H9 (cell line): ENCODE measurements at regions not wholly inside any gene's neighbourhood (a gene's known extent, or its start where the extent isn't known, plus 50 kb on each side); places are given as distances from the start of the nearest gene placed in this dataset.

ENCODE experiments used
- DNase-seq: peaks from one replicate; pipeline ENCODE4 v3.0.0-alpha.2; 2017
- H2AFZ ChIP-seq: one replicate; pipeline ENCODE4 v1.6.1; 2013; ENCODE audit warnings: mild to moderate bottlenecking, low read length, control low read depth, moderate library complexity
- H2AK5ac ChIP-seq: 2 replicates; pipeline ENCODE4 v1.6.1; 2013; ENCODE audit warnings: low read length, control low read depth, mixed read lengths; ENCODE audit not compliant: insufficient read length
- H2BK120ac ChIP-seq: one replicate; pipeline ENCODE4 v1.6.1; 2013; ENCODE audit warnings: low read depth, mild to moderate bottlenecking, low read length, control low read depth, inconsistent platforms; ENCODE audit not compliant: poor library complexity, severe bottlenecking
- H2BK12ac ChIP-seq: 2 replicates; pipeline ENCODE4 v1.6.1; 2013; ENCODE audit warnings: low read length, control low read depth, mixed read lengths, low read depth; ENCODE audit not compliant: insufficient read length
- H2BK15ac ChIP-seq: 2 replicates; pipeline ENCODE4 v1.6.1; 2013; ENCODE audit warnings: low read depth, low read length, control low read depth
- H2BK20ac ChIP-seq: one replicate; pipeline ENCODE4 v1.6.1; 2013; ENCODE audit warnings: low read depth, mild to moderate bottlenecking, low read length, control low read depth, inconsistent platforms; ENCODE audit not compliant: poor library complexity, severe bottlenecking
- H2BK5ac ChIP-seq: 2 replicates; pipeline ENCODE4 v1.6.1; 2013; ENCODE audit warnings: low read length, control low read depth, mixed read lengths; ENCODE audit not compliant: insufficient read length
- H3K14ac ChIP-seq: 2 replicates; pipeline ENCODE4 v1.6.1; 2013; ENCODE audit warnings: low read length, control low read depth; ENCODE audit not compliant: insufficient read depth
- H3K18ac ChIP-seq: 2 replicates; pipeline ENCODE4 v1.6.1; 2013; ENCODE audit warnings: low read depth, mild to moderate bottlenecking, mixed read lengths, low read length, control low read depth; ENCODE audit not compliant: insufficient read length
- H3K23ac ChIP-seq: 2 replicates; pipeline ENCODE4 v1.6.1; 2013; ENCODE audit warnings: low read length, control low read depth, mixed read lengths, low read depth; ENCODE audit not compliant: insufficient read length
- H3K23me2 ChIP-seq: 2 replicates; pipeline ENCODE4 v1.6.1; 2013; ENCODE audit warnings: low read depth, mild to moderate bottlenecking, mixed read lengths, low read length, control low read depth; ENCODE audit not compliant: insufficient read length, poor library complexity, severe bottlenecking
- H3K27ac ChIP-seq: 2 replicates; pipeline ENCODE4 v1.5.1; 2013; ENCODE audit warnings: low read length, control low read depth, mixed read lengths, low read depth; ENCODE audit not compliant: insufficient read length
- H3K27me3 ChIP-seq: 2 replicates; pipeline ENCODE4 v1.6.1; 2013; ENCODE audit warnings: low read length, control low read depth, inconsistent platforms; ENCODE audit not compliant: insufficient read depth
- H3K4ac ChIP-seq: 2 replicates; pipeline ENCODE4 v1.6.1; 2013; ENCODE audit warnings: low read depth, mild to moderate bottlenecking, control low read depth, inconsistent platforms, low read length, moderate library complexity
- H3K4me1 ChIP-seq: 2 replicates; pipeline ENCODE4 v1.6.1; 2013; ENCODE audit warnings: low read length, control low read depth, inconsistent platforms; ENCODE audit not compliant: insufficient read depth
- H3K4me2 ChIP-seq: 2 replicates; pipeline ENCODE4 v1.6.1; 2013; ENCODE audit warnings: low read length, control low read depth, mixed read lengths; ENCODE audit not compliant: insufficient read length, insufficient read depth
- H3K56ac ChIP-seq: 2 replicates; pipeline ENCODE4 v1.6.1; 2013; ENCODE audit warnings: low read depth, mild to moderate bottlenecking, mixed read lengths, low read length, control low read depth; ENCODE audit not compliant: insufficient read length
- H3K79me1 ChIP-seq: 2 replicates; pipeline ENCODE4 v1.6.1; 2013; ENCODE audit warnings: low read depth, mild to moderate bottlenecking, moderate library complexity, low read length, control low read depth, inconsistent platforms; ENCODE audit not compliant: insufficient read depth, poor library complexity, severe bottlenecking
- H3K79me2 ChIP-seq: 2 replicates; pipeline ENCODE4 v1.6.1; 2013; ENCODE audit warnings: low read length, control low read depth, inconsistent platforms; ENCODE audit not compliant: insufficient read depth
- H3K9ac ChIP-seq: 2 replicates; pipeline ENCODE4 v1.6.1; 2013; ENCODE audit warnings: low read length, control low read depth, mixed read lengths; ENCODE audit not compliant: insufficient read length; ENCODE audit errors: extremely low read depth
- H3K9me3 ChIP-seq: one replicate; pipeline ENCODE4 v1.6.1; 2013; ENCODE audit warnings: low read depth, low read length, inconsistent platforms; ENCODE audit not compliant: control insufficient read depth
- H3T11ph ChIP-seq: one replicate; pipeline ENCODE4 v1.6.1; 2013; ENCODE audit warnings: mild to moderate bottlenecking, low read length, control low read depth, inconsistent platforms
- H4K20me1 ChIP-seq: one replicate; pipeline ENCODE4 v1.6.1; 2013; ENCODE audit not compliant: control insufficient read depth, insufficient read length, insufficient read depth
- H4K5ac ChIP-seq: 2 replicates; pipeline ENCODE4 v1.6.1; 2013; ENCODE audit warnings: low read depth, mild to moderate bottlenecking, mixed read lengths, low read length, control low read depth; ENCODE audit not compliant: insufficient read length
- H4K8ac ChIP-seq: replicated peaks from 2 replicates; pipeline ENCODE4 v1.6.1; 2013; ENCODE audit warnings: low read length, control low read depth, mixed read lengths, low read depth; ENCODE audit not compliant: insufficient read length
- H4K91ac ChIP-seq: 2 replicates; pipeline ENCODE4 v1.6.1; 2013; ENCODE audit warnings: low read depth, mild to moderate bottlenecking, moderate library complexity, mixed read lengths, low read length, control low read depth; ENCODE audit not compliant: insufficient read length
- H3K27ac Mint-ChIP-seq, 3 experiments: 2 replicates in 2 of 3; 3 replicates in 1 of 3; pipeline ENCODE4 v1.8.0; 2020 to 2021; ENCODE audit warnings: mixed read lengths in 3 of 3, mild to moderate bottlenecking in 1 of 3, moderate library complexity in 1 of 3
- H3K27me3 Mint-ChIP-seq: 2 replicates; pipeline ENCODE4 v1.8.0; 2021; ENCODE audit warnings: low read depth, mild to moderate bottlenecking, moderate library complexity, mixed read lengths
- H3K36me3 Mint-ChIP-seq, 3 experiments: 2 replicates in 2 of 3; 3 replicates in 1 of 3; pipeline ENCODE4 v1.8.0; 2020 to 2021; ENCODE audit warnings: low read depth in 3 of 3, mixed read lengths in 3 of 3; ENCODE audit not compliant: insufficient read depth in 1 of 3
- H3K4me1 Mint-ChIP-seq, 2 experiments: 2 replicates each; pipeline ENCODE4 v1.8.0; 2020; ENCODE audit warnings: mixed read lengths in 2 of 2
- H3K4me3 Mint-ChIP-seq, 2 experiments: 2 replicates in 1 of 2; 3 replicates in 1 of 2; pipeline ENCODE4 v1.8.0; 2020 to 2021; ENCODE audit warnings: mild to moderate bottlenecking in 2 of 2, mixed read lengths in 2 of 2, moderate library complexity in 1 of 2
- H3K9me3 Mint-ChIP-seq, 2 experiments: 2 replicates in 1 of 2; 3 replicates in 1 of 2; pipeline ENCODE4 v1.8.0; 2020; ENCODE audit warnings: mild to moderate bottlenecking in 2 of 2, mixed read lengths in 2 of 2, moderate library complexity in 1 of 2
- CTCF ChIP-seq: fragments of 200-600 bp; sonication (generic); conservative IDR thresholded peaks from 3 replicates; pipeline ENCODE4 v1.8.0; 2021; ENCODE audit warnings: antibody characterized with exemption, mild to moderate bottlenecking
- WGBS: extraction: QIAGEN DNeasy Blood & Tissue Kit; methylation state at CpG from one replicate; pipeline ENCODE4 v1.1.7; 2013; ENCODE audit warnings: missing lambda C conversion rate, low lambda C conversion rate, mixed read lengths; ENCODE audit not compliant: insufficient read length; ENCODE audit errors: extremely low coverage; 5-methylcytosine and 5-hydroxymethylcytosine counted together

GRCh38 chr18:68494802-68495581 lies 219.9 kb downstream of the TMX3 start:
- Mint-ChIP-seq H3K9me3 (no peaks in the 10 kb centered on the region), H3K4me1 (peaks cover 23 to 31% of the 10 kb centered on the region in 2 experiments), H3K36me3 (no peaks in the 10 kb centered on the region), H3K4me3 (no peak overlapping the region), H3K27ac (0 out of 7 replicates have a peak overlapping the region, but pooled peaks of 1 of the 3 experiments have one; percentile 22), H3K27me3 (no peaks in the 10 kb centered on the region)
- H3K23ac ChIP-seq, result no peak overlapping the region
- H2BK120ac ChIP-seq, result no peak overlapping the region
- no peak overlapping the region for H3K56ac ChIP-seq
- no peak for DNase-seq
- WGBS, result no CpG with 5 or more reads among the region's 3 CpGs
- H3K4me2 ChIP-seq, result no peak overlapping the region
- H3K9ac ChIP-seq, result no peak overlapping the region
- no peak overlapping the region for H2BK20ac ChIP-seq
- no peak for TF ChIP-seq CTCF
- no peak overlapping the region for H2AK5ac ChIP-seq
- H2BK15ac ChIP-seq, result no peak overlapping the region
- H2BK5ac ChIP-seq, result no peak overlapping the region
- peak overlapping the region; percentile 29 for H2AFZ ChIP-seq
- no peak overlapping the region for H4K91ac ChIP-seq
- no peaks in the 10 kb centered on the region for H3K79me1 ChIP-seq
- no peak overlapping the region for H4K8ac ChIP-seq
- no peak overlapping the region for H3T11ph ChIP-seq
- H3K79me2 ChIP-seq, result no peaks in the 10 kb centered on the region
- H3K4me1 ChIP-seq, result no peaks in the 10 kb centered on the region; the same call in 1 of the 2 replicates
- H3K9me3 ChIP-seq, result no peaks in the 10 kb centered on the region
- no peak overlapping the region for H4K5ac ChIP-seq
- no peaks in the 10 kb centered on the region for H3K27me3 ChIP-seq
- H3K14ac ChIP-seq, result no peak overlapping the region
- no peak overlapping the region for H2BK12ac ChIP-seq
- no peak overlapping the region for H3K18ac ChIP-seq
- H3K4ac ChIP-seq, result no peak overlapping the region
- no peaks in the 10 kb centered on the region for H3K23me2 ChIP-seq
- H3K27ac ChIP-seq, result no peak overlapping the region
- H4K20me1 ChIP-seq, result no peaks in the 10 kb centered on the region
